ENCODE measurements at regions not wholly inside any gene's neighbourhood (a gene's known extent, or its start where the extent isn't known, plus 50 kb on each side); places are given as distances from the start of the nearest gene placed in this dataset.

DNA sequence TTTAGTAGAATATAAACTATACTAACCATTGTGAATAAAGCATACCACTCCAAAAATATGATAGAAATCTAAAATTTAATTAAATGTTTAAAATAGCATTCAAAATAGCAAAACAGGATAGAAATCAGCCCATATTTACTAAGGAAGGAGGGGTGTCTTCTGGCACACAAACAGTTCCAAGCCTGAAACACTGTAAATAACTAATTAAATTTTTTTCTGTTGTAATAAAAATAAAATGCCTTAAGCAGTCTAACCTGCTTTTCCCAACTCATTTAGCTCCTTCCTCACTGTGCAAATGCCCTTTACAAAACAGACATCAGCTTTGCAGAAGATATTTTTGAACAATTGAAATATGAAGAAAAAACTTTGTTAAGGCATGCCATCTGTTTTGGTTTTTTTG is 707.1 kb upstream of the USP15 start:
- intact Hi-C loops (cut with micrococcal nuclease): no loop called here
- POLR2A ChIA-PET: no interaction called here
- ATAC-seq: no peak

More for the DNA sequence above, 707.1 kb upstream of the USP15 start:
- CTCF ChIA-PET: no interaction called here
- TF ChIP-seq ELF1 (IDR thresholded peaks at IDR 0.05; ENCODE audit: borderline replicate concordance, low read depth) (no peak), EGR1 (IDR thresholded peaks at IDR 0.05; ENCODE audit: low read depth) (no peak), RAD21 (IDR thresholded peaks at IDR 0.05; ENCODE audit: low read depth) (no peak), EZH2phosphoT487 (IDR thresholded peaks at IDR 0.05; ENCODE audit: borderline replicate concordance) (no peak), ZNF274 (IDR thresholded peaks at IDR 0.05; ENCODE audit: low read depth, low read length) (no peak), CTCF (IDR thresholded peaks at IDR 0.05 in 2 of 3, conservative IDR thresholded peaks at IDR 0.05 in 1 of 3; ENCODE audit: borderline replicate concordance in 1 of 3, insufficient read depth in 1 of 3, low read depth in 2 of 3, low read length in 2 of 3) (no peak), POLR2A (IDR thresholded peaks at IDR 0.05; ENCODE audit: borderline replicate concordance, extremely low read depth, insufficient read depth, insufficient read length) (no peak), ZFX (IDR thresholded peaks at IDR 0.05) (no peak), TCF7L2 (IDR thresholded peaks at IDR 0.05; ENCODE audit: borderline replicate concordance, extremely low read depth, insufficient read depth, insufficient read length) (no peak), JUND (IDR thresholded peaks at IDR 0.05) (no peak), SP1 (IDR thresholded peaks at IDR 0.05; ENCODE audit: low read depth) (no peak), YY1 (IDR thresholded peaks at IDR 0.05; ENCODE audit: extremely low read depth, insufficient replicate concordance, low read depth, low read length) (no peak)
- Histone ChIP-seq H3K27me3 (ENCODE audit: insufficient read depth, low read length) (no peaks in the 10 kb centered on the region), H3K4me2 (ENCODE audit: low read length) (no peak overlapping the region), H3K9me2 (ENCODE audit: insufficient read depth) (no peaks in the 10 kb centered on the region), H3K79me2 (ENCODE audit: insufficient read depth, low read length) (no peaks in the 10 kb centered on the region), H3K4me3 (replicated peaks in 1 of 2; ENCODE audit: low read depth in 1 of 2, low read length in 2 of 2) (no peak overlapping the region), H2AFZ (ENCODE audit: low read depth, low read length, poor library complexity, severe bottlenecking) (no peak overlapping the region), H3K36me3 (ENCODE audit: control insufficient read depth in 1 of 2, insufficient read depth in 2 of 2, low read length in 2 of 2) (no peaks in the 10 kb centered on the region), H3K9ac (ENCODE audit: low read length) (no peak overlapping the region), H3K27ac (ENCODE audit: low read depth, low read length) (no peak overlapping the region), H3K4me1 (ENCODE audit: control insufficient read depth in 1 of 2, insufficient read depth in 2 of 2, low read length in 2 of 2) (no peaks in the 10 kb centered on the region), H3K9me3 (ENCODE audit: control insufficient read depth in 1 of 2, insufficient read depth in 1 of 2, low read depth in 1 of 2, low read length in 2 of 2) (no peaks in the 10 kb centered on the region), H4K20me1 (ENCODE audit: insufficient read depth) (no peaks in the 10 kb centered on the region)
- DNase-seq (ENCODE audit: low read depth, low spot score): no peak
- no TSS peak for BruUV-seq (replicated peaks)
- RAD21 ChIA-PET (ENCODE audit: low non-redundant PET in 1 of 2, low total read pairs in 2 of 2, uncharacterized antibody in 2 of 2, unreplicated experiment in 2 of 2): no interaction called here
